ENCODE measurements at regions not wholly inside any gene's neighbourhood (a gene's known extent, or its start where the extent isn't known, plus 50 kb on each side); places are given as distances from the start of the nearest gene placed in this dataset.

DNA sequence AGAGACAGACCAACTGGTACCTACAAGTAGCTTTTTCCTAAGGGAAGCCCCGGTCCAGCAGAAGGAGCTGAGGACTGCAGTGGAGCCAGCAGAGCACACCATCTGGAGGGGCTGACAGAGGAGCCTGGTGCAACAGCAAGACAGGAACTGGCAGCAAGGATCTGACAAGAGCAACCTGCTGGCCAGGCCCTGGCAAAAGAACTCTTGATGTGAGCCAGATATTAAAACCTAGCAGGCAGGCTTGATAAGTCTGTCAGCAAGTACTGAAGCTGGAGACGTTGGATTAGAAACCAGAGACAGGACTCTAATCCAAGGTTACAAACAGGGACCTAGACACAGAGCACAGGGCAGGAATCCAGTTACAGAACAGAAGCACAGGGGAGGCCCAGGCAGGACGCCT lies 260.7 kb upstream of the MGAT5 start:
- TF ChIP-seq, protein P1, sequence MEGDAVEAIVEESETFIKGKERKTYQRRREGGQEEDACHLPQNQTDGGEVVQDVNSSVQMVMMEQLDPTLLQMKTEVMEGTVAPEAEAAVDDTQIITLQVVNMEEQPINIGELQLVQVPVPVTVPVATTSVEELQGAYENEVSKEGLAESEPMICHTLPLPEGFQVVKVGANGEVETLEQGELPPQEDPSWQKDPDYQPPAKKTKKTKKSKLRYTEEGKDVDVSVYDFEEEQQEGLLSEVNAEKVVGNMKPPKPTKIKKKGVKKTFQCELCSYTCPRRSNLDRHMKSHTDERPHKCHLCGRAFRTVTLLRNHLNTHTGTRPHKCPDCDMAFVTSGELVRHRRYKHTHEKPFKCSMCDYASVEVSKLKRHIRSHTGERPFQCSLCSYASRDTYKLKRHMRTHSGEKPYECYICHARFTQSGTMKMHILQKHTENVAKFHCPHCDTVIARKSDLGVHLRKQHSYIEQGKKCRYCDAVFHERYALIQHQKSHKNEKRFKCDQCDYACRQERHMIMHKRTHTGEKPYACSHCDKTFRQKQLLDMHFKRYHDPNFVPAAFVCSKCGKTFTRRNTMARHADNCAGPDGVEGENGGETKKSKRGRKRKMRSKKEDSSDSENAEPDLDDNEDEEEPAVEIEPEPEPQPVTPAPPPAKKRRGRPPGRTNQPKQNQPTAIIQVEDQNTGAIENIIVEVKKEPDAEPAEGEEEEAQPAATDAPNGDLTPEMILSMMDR (IDR thresholded peaks at IDR 0.05), result no peak

DNA sequence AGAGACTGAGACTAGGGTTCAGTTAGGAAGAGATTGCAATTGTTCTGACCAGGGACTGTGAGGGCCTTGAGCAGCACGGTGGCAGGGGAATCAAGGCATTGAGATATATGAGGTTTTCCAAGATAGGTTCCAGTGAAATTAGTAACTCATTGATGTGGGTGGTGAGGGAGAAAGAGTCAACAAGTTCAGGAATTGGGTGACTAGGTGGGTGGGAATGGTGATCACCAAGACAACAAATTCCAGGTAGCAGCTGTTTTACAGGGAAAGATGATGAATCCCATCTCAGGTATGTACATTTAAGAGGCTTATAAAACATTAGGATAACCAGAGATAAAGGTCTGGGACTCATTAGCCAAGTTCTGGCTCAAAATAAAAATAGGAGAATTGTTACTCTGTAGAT lies 251.5 kb upstream of the MGAT5 start:
- TF ChIP-seq, protein P1 (IDR thresholded peaks at IDR 0.05), result no peak

DNA sequence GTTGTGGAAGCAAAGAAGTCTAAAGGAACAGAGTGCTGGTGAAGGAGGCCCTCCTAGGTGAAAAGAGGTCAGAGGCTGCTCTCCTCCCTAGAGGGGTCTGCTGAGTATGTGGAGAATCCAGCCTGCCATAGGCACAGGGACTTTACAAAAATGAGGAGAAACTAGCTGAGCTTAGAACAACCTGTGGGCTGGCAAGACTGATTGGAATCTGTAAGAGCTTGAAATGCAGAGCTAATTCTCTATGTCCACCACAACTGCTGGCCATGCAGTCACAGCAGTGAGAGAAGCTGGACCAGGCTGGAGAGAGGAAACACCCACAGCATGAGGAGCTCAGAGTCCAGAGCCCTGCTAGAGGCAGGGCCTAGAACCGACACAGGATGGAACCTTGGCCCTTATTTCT lies 251.0 kb upstream of the MGAT5 start:
- TF ChIP-seq, protein P1 (IDR thresholded peaks at IDR 0.05), result no peak

DNA sequence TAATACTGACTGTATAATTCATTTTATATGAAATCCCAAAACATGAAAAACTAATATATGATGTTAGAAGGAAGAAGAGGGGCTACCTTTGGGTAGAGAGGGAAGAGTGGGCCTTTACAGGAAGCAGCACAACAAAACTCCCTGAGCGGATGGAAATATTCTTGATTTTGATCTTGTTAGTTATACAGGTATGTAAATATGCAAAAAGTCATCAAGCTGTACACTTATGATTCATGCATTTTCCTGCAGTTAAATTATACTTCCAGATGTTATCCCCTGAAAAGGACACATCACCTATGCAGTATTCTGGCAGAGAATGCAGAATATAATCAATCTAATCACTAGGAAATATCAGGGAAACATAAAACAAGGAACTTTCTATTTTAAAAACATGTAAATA lies 249.4 kb upstream of the MGAT5 start:
- TF ChIP-seq, protein P1 (IDR thresholded peaks at IDR 0.05), result no peak

DNA sequence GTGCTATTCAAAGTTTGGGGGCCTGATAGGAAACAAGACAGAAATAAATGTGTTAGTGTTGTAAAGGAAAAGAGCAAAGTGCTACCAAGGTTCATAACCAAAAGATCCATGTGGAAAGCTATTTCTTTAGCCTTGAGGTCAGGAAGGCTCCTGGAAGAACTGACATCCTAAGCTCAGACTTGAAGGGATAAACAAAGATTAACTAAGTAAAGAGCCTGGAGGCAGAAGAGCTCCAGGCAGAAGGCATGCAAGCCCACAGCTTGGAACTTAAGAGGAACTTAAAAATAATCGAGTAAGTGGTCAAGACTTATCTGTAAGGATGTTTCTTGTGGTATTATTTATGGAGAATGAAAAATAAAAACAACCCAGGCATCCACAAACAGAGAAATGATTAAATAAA lies 245.0 kb upstream of the MGAT5 start:
- TF ChIP-seq, protein P1 (IDR thresholded peaks at IDR 0.05), result no peak

DNA sequence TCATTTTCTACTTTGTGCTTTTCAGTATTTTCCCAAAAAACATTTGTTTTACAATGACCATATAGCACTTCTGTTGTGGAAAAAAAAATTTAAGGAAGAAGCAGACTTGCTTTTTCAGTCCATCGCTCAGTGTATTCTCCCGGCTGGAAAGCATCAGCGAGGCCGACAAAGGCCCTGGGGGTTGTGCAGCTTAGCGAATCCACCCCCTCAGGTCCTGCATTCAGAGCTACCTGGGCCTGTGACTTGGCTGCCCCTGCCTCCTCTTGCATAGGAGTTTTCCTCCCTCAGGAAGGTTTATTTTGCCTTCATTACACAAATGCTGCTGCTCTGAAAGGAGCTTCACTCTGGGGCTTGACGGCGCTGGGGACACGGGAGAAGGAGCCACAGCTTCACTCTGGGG lies 244.4 kb upstream of the MGAT5 start:
- TF ChIP-seq, protein P1 (IDR thresholded peaks at IDR 0.05), result no peak

DNA sequence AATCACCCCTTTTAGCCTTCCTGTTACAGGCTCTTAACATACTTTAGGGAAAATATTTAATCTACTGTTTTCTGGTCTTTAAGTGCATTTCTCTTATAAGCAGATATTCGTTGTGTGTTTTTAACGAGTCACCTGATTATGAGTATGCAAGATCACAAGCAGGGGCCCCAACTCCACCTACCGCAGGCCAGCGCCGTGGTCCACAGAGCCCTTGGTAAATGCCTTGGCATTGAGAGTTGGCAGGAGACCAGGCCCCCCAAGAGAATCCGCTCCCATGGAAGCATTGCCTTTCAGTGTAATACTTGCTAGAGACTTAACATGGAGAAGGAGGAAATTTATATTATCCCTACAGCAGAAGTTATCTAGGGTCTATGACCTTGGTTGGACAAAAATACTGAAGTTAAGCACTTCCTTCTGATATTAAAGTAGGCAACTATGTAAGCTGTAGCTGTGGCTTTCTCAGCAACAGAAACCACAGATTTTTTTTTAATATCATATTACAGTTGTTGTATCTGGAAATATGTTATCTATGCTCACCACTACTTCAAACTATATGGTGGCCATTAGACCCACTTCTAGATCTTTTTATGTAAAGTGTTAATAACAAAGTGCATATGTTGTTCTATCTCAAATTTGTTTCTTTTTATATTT lies 241.8 kb upstream of the MGAT5 start:
- TF ChIP-seq, protein P1 (IDR thresholded peaks at IDR 0.05), result no peak
